Activated T-cell treated with anti-CD3 and anti-CD28 coated beads, Interleukin-2, amount 50 U/mL, for 24 hours (primary cell): ENCODE measurements at regions not wholly inside any gene's neighbourhood (a gene's known extent, or its start where the extent isn't known, plus 50 kb on each side); places are given as distances from the start of the nearest gene placed in this dataset.

Experiments
- DNase-seq: peaks from one replicate; pipeline ENCODE4 v3.0.0-alpha.2; 2020
- H3K27ac Mint-ChIP-seq: 2 replicates; pipeline ENCODE4 v1.8.0; 2020; ENCODE audit warnings: mild to moderate bottlenecking, mixed read lengths
- H3K27me3 Mint-ChIP-seq: 2 replicates; pipeline ENCODE4 v1.8.0; 2020; ENCODE audit warnings: mixed read lengths
- H3K36me3 Mint-ChIP-seq: 2 replicates; pipeline ENCODE4 v1.8.0; 2020; ENCODE audit warnings: low read depth, mixed read lengths
- H3K4me1 Mint-ChIP-seq: 2 replicates; pipeline ENCODE4 v1.8.0; 2020; ENCODE audit warnings: low read depth, mixed read lengths
- H3K4me3 Mint-ChIP-seq: 2 replicates; pipeline ENCODE4 v1.8.0; 2020; ENCODE audit warnings: mild to moderate bottlenecking, moderate library complexity, mixed read lengths
- H3K9me3 Mint-ChIP-seq: 2 replicates; pipeline ENCODE4 v1.8.0; 2020; ENCODE audit warnings: mixed read lengths

- Mint-ChIP-seq H3K9me3 (no peaks in the 10 kb centered on the region), H3K4me1 (no peaks in the 10 kb centered on the region), H3K36me3 (no peaks in the 10 kb centered on the region), H3K4me3 (no peak overlapping the region), H3K27me3 (no peaks in the 10 kb centered on the region), H3K27ac (no peak overlapping the region)
- no peak for DNase-seq
Observed at GRCh38 chr4:175971388-175972179, 94.1 kb upstream of the WDR17 start.

DNA sequence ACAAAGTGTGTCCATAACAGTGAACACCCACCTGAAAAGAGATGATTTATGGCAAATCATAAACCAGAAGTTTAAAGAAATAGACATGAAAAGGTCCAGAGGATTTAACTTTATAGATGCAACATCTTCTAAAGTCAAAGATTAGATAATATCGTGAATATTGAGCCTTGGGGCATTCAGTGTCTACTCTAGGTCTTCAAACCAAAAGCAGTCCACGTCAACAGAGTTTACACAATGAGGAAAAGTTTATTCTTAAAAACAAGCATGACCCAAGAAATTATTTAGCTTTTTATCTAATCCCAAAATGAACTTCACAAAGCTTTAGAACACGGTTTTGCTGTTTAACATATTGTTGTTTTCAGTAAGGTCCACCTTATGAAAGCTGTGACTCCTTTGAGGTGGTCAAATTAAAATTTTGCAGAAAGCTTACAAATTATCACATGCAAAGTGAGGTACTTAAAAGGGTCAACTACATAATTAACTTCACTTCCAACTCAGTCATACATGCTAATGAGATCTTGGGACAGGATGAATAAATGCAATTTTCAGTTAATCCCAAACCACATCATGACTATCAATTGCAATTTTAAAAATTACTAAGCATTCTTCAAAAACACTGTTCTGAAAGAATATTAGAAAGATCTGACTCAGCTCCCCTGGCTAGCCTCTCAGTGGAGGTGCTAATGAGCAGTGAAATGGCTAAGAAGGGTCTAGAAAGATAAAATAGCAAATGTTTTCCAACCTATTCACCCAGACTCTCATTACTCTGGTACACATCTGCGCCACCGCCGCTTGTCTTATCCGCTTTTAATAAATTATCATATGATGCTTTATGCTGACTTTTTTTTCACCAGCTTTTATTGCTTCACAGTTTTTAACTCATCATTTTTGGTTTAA, 92.4 kb upstream of the WDR17 start:
- no peak overlapping the region for H3K27ac Mint-ChIP-seq
- H3K4me1 Mint-ChIP-seq: no peaks in the 10 kb centered on the region
- no peaks in the 10 kb centered on the region for H3K9me3 Mint-ChIP-seq
- no peaks in the 10 kb centered on the region for H3K27me3 Mint-ChIP-seq
- H3K36me3 Mint-ChIP-seq: no peaks in the 10 kb centered on the region
- H3K4me3 Mint-ChIP-seq: no peak overlapping the region
- no peak for DNase-seq

DNA sequence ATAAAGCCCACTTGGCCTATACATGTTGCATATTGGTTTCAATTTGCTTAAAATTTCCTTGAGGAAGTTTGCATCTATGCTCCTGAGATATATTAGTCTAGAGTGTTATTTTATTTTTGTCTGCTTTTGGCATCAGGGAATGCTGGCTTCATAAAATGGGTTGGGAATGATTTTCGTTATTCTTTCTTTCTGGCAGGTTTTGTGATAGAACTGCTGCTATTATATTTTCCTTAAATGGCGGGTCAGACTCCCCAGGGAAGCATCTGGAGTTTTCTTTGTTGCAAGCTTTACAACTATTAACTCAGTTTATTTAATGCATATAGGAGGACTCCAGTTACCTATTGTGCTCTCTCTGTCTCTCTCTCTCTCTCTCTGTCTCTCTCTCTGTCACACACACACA, 82.0 kb upstream of the WDR17 start:
- no peak for DNase-seq
- no peaks in the 10 kb centered on the region for H3K36me3 Mint-ChIP-seq
- H3K9me3 Mint-ChIP-seq: no peaks in the 10 kb centered on the region
- no peaks in the 10 kb centered on the region for H3K4me1 Mint-ChIP-seq
- no peak overlapping the region for H3K4me3 Mint-ChIP-seq
- H3K27me3 Mint-ChIP-seq: no peaks in the 10 kb centered on the region
- no peak overlapping the region for H3K27ac Mint-ChIP-seq

DNA sequence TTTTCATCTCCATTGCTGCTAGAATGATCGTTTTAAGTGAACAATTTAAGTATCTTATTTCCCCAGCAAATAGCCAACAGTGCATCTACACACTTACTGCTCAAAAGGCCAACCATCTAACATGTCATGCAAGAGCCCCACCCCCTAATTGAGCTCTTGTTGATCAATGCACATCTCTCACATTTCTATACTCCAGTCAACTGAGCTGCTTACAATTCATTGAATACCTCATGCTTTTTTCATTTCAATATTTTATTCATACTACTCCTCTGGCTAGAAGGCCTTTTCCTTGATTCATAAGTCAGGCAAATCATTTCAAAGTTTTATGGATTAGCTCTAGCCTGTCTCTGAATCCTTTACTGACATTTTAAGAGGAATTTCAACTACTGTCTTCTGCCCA, 79.0 kb upstream of the WDR17 start:
- Mint-ChIP-seq H3K4me1 (no peaks in the 10 kb centered on the region), H3K36me3 (no peaks in the 10 kb centered on the region), H3K4me3 (no peak overlapping the region), H3K9me3 (no peaks in the 10 kb centered on the region), H3K27ac (no peak overlapping the region), H3K27me3 (peaks cover under 1% of the 10 kb centered on the region)
- DNase-seq: no peak

GRCh38 chr4:175988511-175988910, 77.1 kb upstream of the WDR17 start:
- H3K27me3 Mint-ChIP-seq: peaks cover 2% of the 10 kb centered on the region

GRCh38 chr4:175996206-175996605, 69.4 kb upstream of the WDR17 start:
- H3K27me3 Mint-ChIP-seq: peaks cover 23% of the 10 kb centered on the region
- no peaks in the 10 kb centered on the region for H3K36me3 Mint-ChIP-seq
- DNase-seq: no peak
- no peak overlapping the region for H3K27ac Mint-ChIP-seq
- no peaks in the 10 kb centered on the region for H3K4me1 Mint-ChIP-seq
- H3K9me3 Mint-ChIP-seq: no peaks in the 10 kb centered on the region
- H3K4me3 Mint-ChIP-seq: no peak overlapping the region

More at GRCh38 chr4:175988511-175988910, 77.1 kb upstream of the WDR17 start:
- no peak for DNase-seq
- Mint-ChIP-seq H3K27ac (no peak overlapping the region), H3K4me3 (no peak overlapping the region), H3K4me1 (no peaks in the 10 kb centered on the region), H3K9me3 (no peaks in the 10 kb centered on the region), H3K36me3 (no peaks in the 10 kb centered on the region)

DNA sequence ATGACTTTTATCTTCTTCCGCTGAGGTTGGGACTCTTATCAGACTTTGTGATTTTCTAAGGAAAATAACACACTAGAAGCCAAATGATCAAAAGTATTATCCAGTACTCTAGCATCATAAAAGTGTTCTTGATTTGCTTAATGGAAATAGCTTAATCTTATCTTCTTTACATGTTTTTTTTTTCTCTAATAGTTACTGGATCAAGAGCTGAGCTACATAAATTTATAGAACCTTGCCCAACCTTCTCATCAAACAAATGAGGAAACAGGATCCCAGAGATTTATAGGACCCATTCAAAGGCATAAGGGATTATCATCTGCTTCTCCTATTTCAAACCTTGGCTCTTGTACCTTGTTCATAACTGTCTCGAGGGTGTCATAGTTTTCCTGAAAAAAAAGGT, 68.3 kb upstream of the WDR17 start:
- Mint-ChIP-seq H3K27ac (no peak overlapping the region), H3K4me3 (no peak overlapping the region), H3K27me3 (peaks cover 31% of the 10 kb centered on the region), H3K36me3 (no peaks in the 10 kb centered on the region), H3K4me1 (peaks cover 8% of the 10 kb centered on the region), H3K9me3 (no peaks in the 10 kb centered on the region)
- DNase-seq: no peak

DNA sequence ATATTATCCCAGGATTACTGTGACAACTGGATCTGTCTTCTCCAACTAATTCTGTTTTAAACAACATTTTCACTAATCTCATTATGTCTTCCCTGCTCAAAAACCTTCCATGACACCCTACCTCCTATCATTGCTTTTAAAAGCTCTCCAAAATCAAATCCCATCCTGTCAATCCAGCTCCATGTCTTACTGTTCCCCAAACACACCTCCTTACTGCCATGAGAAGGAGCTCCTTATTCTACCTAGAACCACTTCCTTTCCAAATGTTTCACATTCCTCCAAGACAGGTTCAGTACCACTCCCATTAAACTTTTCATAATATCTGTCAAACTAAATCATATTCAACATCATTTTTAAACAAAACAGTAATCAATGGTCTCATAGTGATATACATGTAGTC, 66.9 kb upstream of the WDR17 start:
- no peak overlapping the region for H3K27ac Mint-ChIP-seq
- peaks cover 45% of the 10 kb centered on the region for H3K27me3 Mint-ChIP-seq
- H3K36me3 Mint-ChIP-seq: no peaks in the 10 kb centered on the region

DNA sequence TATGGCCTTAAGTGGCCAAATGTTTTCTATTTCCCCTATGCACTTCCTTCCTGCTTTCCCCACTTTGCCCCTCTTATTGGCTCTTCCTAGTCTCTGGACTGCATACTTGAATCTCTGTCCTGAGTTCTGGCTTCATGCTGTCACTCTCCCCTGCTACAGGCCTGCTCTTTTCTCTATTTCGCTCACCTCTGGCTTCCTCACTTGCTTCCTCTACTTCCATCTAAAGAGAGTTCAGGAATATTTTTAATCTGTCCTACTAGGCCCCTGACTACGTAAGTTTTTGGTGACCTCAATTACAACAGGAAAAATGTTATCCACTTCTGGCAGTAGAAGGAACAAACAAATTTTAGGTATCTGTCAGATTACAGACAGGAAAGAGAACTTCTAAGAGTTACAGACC, 65.7 kb upstream of the WDR17 start:
- DNase-seq: no peak
- Mint-ChIP-seq H3K27me3 (peaks cover 45% of the 10 kb centered on the region), H3K27ac (no peak overlapping the region), H3K9me3 (no peaks in the 10 kb centered on the region), H3K36me3 (no peaks in the 10 kb centered on the region), H3K4me1 (peaks cover 11% of the 10 kb centered on the region), H3K4me3 (no peak overlapping the region)

More for the DNA sequence above, 66.9 kb upstream of the WDR17 start:
- no peak for DNase-seq
- H3K4me3 Mint-ChIP-seq: no peak overlapping the region
- no peaks in the 10 kb centered on the region for H3K9me3 Mint-ChIP-seq
- peaks cover 11% of the 10 kb centered on the region for H3K4me1 Mint-ChIP-seq

- DNase-seq: no peak
- Mint-ChIP-seq H3K9me3 (no peaks in the 10 kb centered on the region), H3K27ac (no peak overlapping the region), H3K27me3 (peaks cover 48% of the 10 kb centered on the region), H3K4me3 (no peak overlapping the region), H3K36me3 (no peaks in the 10 kb centered on the region), H3K4me1 (peaks cover 11% of the 10 kb centered on the region)
Observed at GRCh38 chr4:176001151-176002006, 64.3 kb upstream of the WDR17 start.

- peak overlapping the region; percentile 61 for H3K4me3 Mint-ChIP-seq
- H3K4me1 Mint-ChIP-seq: peaks cover 11% of the 10 kb centered on the region
- no peak overlapping the region for H3K27ac Mint-ChIP-seq
- no peaks in the 10 kb centered on the region for H3K36me3 Mint-ChIP-seq
- DNase-seq: no peak
- peaks cover 48% of the 10 kb centered on the region for H3K27me3 Mint-ChIP-seq
- no peaks in the 10 kb centered on the region for H3K9me3 Mint-ChIP-seq
Observed at GRCh38 chr4:176002007-176002613, 63.5 kb upstream of the WDR17 start.

DNA sequence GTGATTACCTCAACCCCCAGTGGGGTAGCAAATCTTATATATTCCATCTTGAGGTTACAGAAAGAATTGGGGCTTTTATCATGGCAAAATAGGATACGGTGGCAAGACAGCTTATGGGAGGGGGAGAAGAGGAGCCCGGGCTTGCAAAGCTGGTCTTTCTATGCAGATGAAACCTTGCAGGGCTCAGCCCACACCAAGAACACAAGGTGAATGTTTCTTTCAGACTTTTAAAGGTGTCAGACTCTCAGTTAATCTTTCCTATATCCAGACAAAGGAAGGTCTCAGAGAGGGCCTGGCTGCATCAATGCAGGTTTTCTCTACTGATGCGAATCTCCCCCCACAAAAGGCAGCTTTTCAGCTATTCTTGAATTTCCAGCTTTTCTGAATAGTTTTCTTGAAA, 59.9 kb upstream of the WDR17 start:
- no peak overlapping the region for H3K4me3 Mint-ChIP-seq
- no peak for DNase-seq
- H3K9me3 Mint-ChIP-seq: peaks cover 2% of the 10 kb centered on the region
- H3K4me1 Mint-ChIP-seq: peaks cover 11% of the 10 kb centered on the region
- H3K27me3 Mint-ChIP-seq: peaks cover 31% of the 10 kb centered on the region
- H3K36me3 Mint-ChIP-seq: no peaks in the 10 kb centered on the region
- H3K27ac Mint-ChIP-seq: no peak overlapping the region

- Mint-ChIP-seq H3K4me1 (no peaks in the 10 kb centered on the region), H3K27ac (no peak overlapping the region), H3K9me3 (peaks cover 2% of the 10 kb centered on the region), H3K36me3 (no peaks in the 10 kb centered on the region), H3K27me3 (peaks cover 3% of the 10 kb centered on the region), H3K4me3 (no peak overlapping the region)
- no peak for DNase-seq
Observed at GRCh38 chr4:176009254-176009653, 56.4 kb upstream of the WDR17 start.

- no peaks in the 10 kb centered on the region for H3K4me1 Mint-ChIP-seq
- H3K27me3 Mint-ChIP-seq: no peaks in the 10 kb centered on the region
- DNase-seq: no peak
- no peak overlapping the region for H3K4me3 Mint-ChIP-seq
- no peak overlapping the region for H3K27ac Mint-ChIP-seq
- peaks cover 2% of the 10 kb centered on the region for H3K9me3 Mint-ChIP-seq
- no peaks in the 10 kb centered on the region for H3K36me3 Mint-ChIP-seq
Observed at GRCh38 chr4:176011529-176011928, 54.1 kb upstream of the WDR17 start.
